ENCODE measurements at regions not wholly inside any gene's neighbourhood (a gene's known extent, or its start where the extent isn't known, plus 50 kb on each side); places are given as distances from the start of the nearest gene placed in this dataset.

DNA sequence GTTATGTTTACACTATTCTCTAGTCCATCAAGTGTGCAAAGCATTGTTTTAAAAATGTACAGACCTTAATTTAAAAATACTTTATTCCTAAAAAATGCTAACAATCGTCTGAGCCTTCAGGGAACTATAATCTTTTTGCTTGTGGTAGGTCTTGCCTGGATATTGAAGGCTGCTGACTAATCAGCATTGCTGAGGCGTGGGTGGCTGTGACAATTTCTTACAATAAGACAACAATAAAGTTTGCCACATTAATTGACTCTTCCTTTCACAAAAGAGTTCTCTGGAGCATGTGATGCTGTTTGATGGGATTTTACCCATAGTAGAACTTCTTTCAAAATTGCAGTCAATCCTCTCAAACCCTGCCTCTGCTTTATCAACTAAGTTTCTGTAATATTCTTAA, 384.0 kb upstream of the TGFBR2 start:
- H3K36me3 ChIP-seq (ENCODE audit: control insufficient read depth, insufficient read depth, low read length), result no peaks in the 10 kb centered on the region
- H3K9me3 ChIP-seq (ENCODE audit: control insufficient read depth, insufficient read depth, low read depth, low read length), result no peaks in the 10 kb centered on the region
- no peak overlapping the region for H3K27ac ChIP-seq (ENCODE audit: insufficient read depth, low read length)
- H2AFZ ChIP-seq (ENCODE audit: low read length), result no peak overlapping the region
- peak in 1 of 2 donors; percentile 62 for DNase-seq (ENCODE audit: low read depth in 2 of 2)
- H4K20me1 ChIP-seq (ENCODE audit: control insufficient read depth, extremely low read depth, insufficient read depth, low read length), result no peaks in the 10 kb centered on the region
- H3K79me2 ChIP-seq (ENCODE audit: control insufficient read depth, insufficient read depth, low read length), result no peaks in the 10 kb centered on the region
- no peak overlapping the region for H3K9ac ChIP-seq (ENCODE audit: insufficient read depth, low read length)
- H3K27me3 ChIP-seq (ENCODE audit: control insufficient read depth, insufficient read depth, low read length), result no peaks in the 10 kb centered on the region
- peaks cover 3% of the 10 kb centered on the region for H3K4me1 ChIP-seq (ENCODE audit: control insufficient read depth, extremely low read depth, insufficient read depth, low read length)
- no peak for TF ChIP-seq EZH2 (IDR thresholded peaks at IDR 0.05; ENCODE audit: low read length, missing control alignments)
- TF ChIP-seq, protein P1, sequence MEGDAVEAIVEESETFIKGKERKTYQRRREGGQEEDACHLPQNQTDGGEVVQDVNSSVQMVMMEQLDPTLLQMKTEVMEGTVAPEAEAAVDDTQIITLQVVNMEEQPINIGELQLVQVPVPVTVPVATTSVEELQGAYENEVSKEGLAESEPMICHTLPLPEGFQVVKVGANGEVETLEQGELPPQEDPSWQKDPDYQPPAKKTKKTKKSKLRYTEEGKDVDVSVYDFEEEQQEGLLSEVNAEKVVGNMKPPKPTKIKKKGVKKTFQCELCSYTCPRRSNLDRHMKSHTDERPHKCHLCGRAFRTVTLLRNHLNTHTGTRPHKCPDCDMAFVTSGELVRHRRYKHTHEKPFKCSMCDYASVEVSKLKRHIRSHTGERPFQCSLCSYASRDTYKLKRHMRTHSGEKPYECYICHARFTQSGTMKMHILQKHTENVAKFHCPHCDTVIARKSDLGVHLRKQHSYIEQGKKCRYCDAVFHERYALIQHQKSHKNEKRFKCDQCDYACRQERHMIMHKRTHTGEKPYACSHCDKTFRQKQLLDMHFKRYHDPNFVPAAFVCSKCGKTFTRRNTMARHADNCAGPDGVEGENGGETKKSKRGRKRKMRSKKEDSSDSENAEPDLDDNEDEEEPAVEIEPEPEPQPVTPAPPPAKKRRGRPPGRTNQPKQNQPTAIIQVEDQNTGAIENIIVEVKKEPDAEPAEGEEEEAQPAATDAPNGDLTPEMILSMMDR (conservative IDR thresholded peaks at IDR 0.05 in 1 of 2, IDR thresholded peaks at IDR 0.05 in 1 of 2; ENCODE audit: low read depth in 1 of 2, low read length in 2 of 2), result no peak
- H3K4me2 ChIP-seq (ENCODE audit: extremely low read depth, insufficient read depth, low read length), result no peak overlapping the region
- H3K4me3 ChIP-seq (replicated peaks in 1 of 4; ENCODE audit: control extremely low read depth in 1 of 4, insufficient read depth in 1 of 4, low read depth in 3 of 4, low read length in 4 of 4), result no peak overlapping the region

GRCh38 chr3:30225021-30225420, 381.4 kb upstream of the TGFBR2 start:
- Histone ChIP-seq H3K27ac (ENCODE audit: insufficient read depth, low read length) (no peak overlapping the region), H4K20me1 (ENCODE audit: control insufficient read depth, extremely low read depth, insufficient read depth, low read length) (no peaks in the 10 kb centered on the region), H3K9me3 (ENCODE audit: control insufficient read depth, insufficient read depth, low read depth, low read length) (no peaks in the 10 kb centered on the region), H3K36me3 (ENCODE audit: control insufficient read depth, insufficient read depth, low read length) (no peaks in the 10 kb centered on the region), H3K27me3 (ENCODE audit: control insufficient read depth, insufficient read depth, low read length) (no peaks in the 10 kb centered on the region), H3K4me3 (replicated peaks in 1 of 4; ENCODE audit: control extremely low read depth in 1 of 4, insufficient read depth in 1 of 4, low read depth in 3 of 4, low read length in 4 of 4) (no peak overlapping the region), H3K4me2 (ENCODE audit: extremely low read depth, insufficient read depth, low read length) (no peak overlapping the region), H3K9ac (ENCODE audit: insufficient read depth, low read length) (no peak overlapping the region), H3K79me2 (ENCODE audit: control insufficient read depth, insufficient read depth, low read length) (no peaks in the 10 kb centered on the region), H2AFZ (ENCODE audit: low read length) (no peak overlapping the region), H3K4me1 (ENCODE audit: control insufficient read depth, extremely low read depth, insufficient read depth, low read length) (peaks cover 7% of the 10 kb centered on the region)
- TF ChIP-seq, protein P1 (conservative IDR thresholded peaks at IDR 0.05 in 1 of 2, IDR thresholded peaks at IDR 0.05 in 1 of 2; ENCODE audit: low read depth in 1 of 2, low read length in 2 of 2), result no peak
- no peak for TF ChIP-seq EZH2 (IDR thresholded peaks at IDR 0.05; ENCODE audit: low read length, missing control alignments)
- peak in 1 of 2 donors; percentile 63 for DNase-seq (ENCODE audit: low read depth in 2 of 2)

- Histone ChIP-seq H3K4me1 (ENCODE audit: control insufficient read depth, extremely low read depth, insufficient read depth, low read length) (peaks cover 13% of the 10 kb centered on the region), H3K9ac (ENCODE audit: insufficient read depth, low read length) (no peak overlapping the region), H3K36me3 (ENCODE audit: control insufficient read depth, insufficient read depth, low read length) (no peaks in the 10 kb centered on the region), H3K79me2 (ENCODE audit: control insufficient read depth, insufficient read depth, low read length) (no peaks in the 10 kb centered on the region), H3K27me3 (ENCODE audit: control insufficient read depth, insufficient read depth, low read length) (no peaks in the 10 kb centered on the region), H3K9me3 (ENCODE audit: control insufficient read depth, insufficient read depth, low read depth, low read length) (no peaks in the 10 kb centered on the region), H2AFZ (ENCODE audit: low read length) (no peak overlapping the region), H3K4me2 (ENCODE audit: extremely low read depth, insufficient read depth, low read length) (no peak overlapping the region), H3K4me3 (replicated peaks in 1 of 4; ENCODE audit: control extremely low read depth in 1 of 4, insufficient read depth in 1 of 4, low read depth in 3 of 4, low read length in 4 of 4) (no peak overlapping the region), H4K20me1 (ENCODE audit: control insufficient read depth, extremely low read depth, insufficient read depth, low read length) (no peaks in the 10 kb centered on the region), H3K27ac (ENCODE audit: insufficient read depth, low read length) (no peak overlapping the region)
- TF ChIP-seq, protein P1 (conservative IDR thresholded peaks at IDR 0.05 in 1 of 2, IDR thresholded peaks at IDR 0.05 in 1 of 2; ENCODE audit: low read depth in 1 of 2, low read length in 2 of 2), result no peak
- no peak for TF ChIP-seq EZH2 (IDR thresholded peaks at IDR 0.05; ENCODE audit: low read length, missing control alignments)
- DNase-seq (ENCODE audit: low read depth in 2 of 2), result peak in 1 of 2 donors; percentile 24
Measured at GRCh38 chr3:30226601-30227151, 379.7 kb upstream of the TGFBR2 start.

Measured in fibroblast of lung (primary cell).